Superior temporal gyrus (tissue), 1 donor: ENCODE measurements at regions not wholly inside any gene's neighbourhood (a gene's known extent, or its start where the extent isn't known, plus 50 kb on each side); places are given as distances from the start of the nearest gene placed in this dataset.

Source experiments
- DNase-seq: peaks from one replicate; pipeline ENCODE4 v3.0.0-alpha.2; 2016; ENCODE audit errors: extremely low spot score

DNA sequence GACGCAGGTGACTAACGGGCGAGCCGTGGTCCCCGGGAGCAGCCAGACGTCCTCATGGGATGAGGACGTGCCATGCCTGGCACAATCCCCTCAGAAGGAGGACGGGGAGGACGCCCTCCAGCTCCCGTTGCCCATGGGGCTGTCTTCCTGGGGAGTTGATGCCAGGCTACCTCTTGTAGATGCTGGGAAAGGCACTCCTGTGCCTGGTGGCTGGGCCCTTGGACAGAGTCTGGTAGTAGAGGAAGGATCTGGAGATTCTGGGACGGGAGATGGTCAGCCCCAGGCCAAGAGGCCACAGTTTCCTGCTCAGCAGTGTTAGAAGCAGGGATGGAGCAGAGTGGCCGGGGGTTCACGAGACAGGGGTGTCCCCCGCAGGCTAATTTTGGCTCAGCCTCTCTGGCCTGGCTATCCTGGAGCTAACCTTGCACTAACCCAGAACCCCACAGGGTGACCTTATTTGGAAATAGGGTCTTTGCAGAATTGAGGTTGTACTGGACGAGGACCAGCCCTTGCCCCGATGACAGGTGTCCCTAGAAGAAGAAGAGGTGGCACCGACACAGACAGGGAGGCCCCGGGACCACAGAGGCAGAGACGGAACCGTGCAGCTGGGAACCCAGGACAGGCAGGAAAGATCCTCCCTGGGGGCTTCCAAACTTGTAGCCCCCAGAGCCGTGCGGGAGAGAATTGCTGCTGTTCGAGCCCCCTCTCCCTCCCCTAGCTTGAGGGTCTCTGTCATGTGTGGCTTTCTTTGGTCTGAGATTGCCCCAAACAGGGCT is 50.1 kb upstream of the ADRA2C start:
- DNase-seq: no peak

DNA sequence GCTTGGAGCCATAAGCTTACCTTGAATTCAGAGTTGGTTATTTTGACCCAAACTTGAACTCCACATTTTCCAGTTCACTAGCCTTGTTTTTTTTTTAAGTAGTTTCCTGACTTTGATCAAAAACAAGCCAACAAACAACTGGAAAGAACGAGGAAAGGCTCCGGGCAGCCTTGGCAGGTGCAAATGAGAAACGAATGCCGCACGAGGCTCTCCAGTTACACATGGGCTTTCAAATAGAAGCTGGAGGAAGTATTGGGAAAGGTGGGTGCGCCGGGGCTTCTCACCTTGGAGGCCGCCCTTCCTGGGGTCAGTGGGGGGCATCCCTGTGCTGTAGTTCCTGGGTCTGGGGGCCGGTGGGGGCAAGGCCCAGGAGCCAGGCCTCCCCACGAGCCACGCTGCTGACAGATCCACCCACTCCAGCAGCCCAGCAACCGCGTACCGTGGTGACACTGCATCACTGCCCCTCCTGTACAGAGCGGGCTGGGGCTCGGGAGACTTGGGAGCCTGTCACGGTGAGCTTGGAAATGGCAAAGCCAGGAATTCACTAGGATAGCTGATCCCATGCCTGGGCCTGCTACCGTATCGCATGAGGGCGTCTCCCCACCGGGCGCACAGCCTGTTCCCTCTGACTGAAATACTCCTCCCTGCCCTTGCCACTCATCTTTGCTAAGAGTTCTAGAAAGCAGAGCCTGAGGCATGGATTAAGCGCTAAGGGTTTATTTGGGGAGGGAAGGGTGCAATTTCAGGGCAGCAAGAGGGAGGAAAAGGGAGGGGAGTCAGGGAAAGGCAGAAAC is 50.9 kb upstream of the ADRA2C start:
- no peak for DNase-seq

DNA sequence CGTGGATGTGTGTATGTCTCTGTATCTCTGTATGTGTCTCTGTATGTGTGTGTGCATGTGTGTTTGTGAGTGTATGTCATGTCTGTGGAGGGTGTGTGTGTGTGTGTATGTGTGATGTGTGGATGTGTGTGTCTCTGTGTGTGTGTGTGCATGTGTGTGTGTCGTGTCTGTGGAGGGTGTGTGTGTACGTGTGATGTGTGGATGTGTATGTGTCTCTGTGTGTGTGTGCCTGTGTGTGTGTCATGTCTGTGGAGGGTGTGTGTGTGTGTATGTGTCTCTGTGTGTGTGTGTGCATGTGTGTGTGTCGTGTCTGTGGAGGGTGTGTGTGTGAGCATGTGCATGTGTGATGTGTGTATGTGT is 51.6 kb upstream of the ADRA2C start:
- no peak for DNase-seq

DNA sequence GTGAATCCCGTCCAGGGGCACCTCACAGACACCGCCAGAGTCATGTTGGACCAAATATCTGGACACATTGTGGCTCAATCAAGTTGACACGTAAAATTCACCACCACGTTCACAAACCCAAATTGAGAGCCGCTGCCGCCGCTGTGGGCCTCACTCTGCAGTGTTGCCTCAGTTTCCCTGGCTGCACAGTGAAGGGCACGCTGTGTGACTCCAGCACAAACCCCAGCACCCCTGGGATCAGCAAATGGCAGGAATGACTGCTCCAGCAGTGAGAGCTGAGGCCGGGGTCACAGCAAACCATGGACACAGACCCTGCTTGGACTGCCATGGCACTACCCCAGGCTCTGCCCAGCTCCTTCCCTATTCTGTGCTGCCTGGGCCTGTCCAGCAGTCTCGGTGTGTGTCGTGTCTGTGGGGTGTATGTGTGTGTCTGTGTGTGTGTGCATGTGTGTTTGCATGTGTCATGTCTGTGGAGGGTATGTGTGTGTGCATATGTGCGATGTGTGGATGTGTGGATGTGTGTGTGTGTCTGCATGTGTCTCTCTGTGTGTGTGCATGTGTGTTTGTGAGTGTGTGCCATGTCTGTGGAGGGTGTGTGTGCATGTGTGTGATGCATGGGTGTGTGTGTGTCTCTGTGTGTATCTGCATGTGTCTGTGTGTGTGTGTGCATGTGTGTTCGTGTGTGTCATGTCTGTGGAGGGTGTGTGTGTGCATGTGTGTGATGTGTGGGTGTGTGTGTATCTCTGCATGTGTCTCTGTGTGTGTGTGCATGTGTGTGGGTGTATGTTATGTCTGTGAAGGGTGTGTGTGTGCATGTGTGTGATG is 52.2 kb upstream of the ADRA2C start:
- no peak for DNase-seq

DNA sequence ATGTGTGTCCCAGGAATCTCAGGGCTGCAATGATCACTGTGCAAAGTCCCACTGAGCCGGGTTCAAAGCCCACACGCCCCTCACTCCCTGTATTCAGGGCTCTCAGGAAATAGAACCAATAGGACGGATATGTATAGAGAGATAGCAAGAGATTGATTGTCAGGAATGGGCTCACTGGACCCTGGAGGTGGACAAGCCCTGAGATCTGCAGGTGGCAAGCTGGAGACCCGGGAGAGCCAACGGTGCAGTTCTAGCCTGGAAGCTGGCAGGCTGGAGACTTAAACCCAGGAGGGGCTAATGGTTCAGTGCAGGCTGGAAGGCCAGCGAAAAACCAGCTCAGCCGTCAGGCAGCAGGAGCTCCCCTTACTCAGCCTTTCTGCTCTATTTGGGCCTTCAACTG is 52.8 kb upstream of the ADRA2C start:
- no peak for DNase-seq

DNA sequence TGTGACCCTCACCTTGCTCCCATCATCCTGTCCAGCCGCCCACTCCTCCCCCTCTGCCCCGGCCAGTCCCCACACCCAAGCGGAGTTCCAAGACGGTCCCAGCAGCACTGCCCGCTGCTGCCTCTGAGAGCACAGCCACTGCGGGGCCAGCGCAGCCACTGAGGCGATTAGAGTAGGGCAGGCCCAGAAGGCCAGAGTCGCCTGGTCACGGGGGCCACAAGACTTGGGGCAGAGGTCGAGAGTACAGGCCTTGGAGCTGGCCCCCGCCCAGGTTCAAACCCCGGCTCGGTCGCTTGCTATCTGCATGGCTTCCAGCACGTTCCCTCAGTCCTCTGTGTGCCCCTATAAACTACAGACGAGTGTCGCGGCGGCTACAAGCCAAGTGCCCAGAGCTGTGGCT is 53.2 kb upstream of the ADRA2C start:
- DNase-seq: no peak

DNA sequence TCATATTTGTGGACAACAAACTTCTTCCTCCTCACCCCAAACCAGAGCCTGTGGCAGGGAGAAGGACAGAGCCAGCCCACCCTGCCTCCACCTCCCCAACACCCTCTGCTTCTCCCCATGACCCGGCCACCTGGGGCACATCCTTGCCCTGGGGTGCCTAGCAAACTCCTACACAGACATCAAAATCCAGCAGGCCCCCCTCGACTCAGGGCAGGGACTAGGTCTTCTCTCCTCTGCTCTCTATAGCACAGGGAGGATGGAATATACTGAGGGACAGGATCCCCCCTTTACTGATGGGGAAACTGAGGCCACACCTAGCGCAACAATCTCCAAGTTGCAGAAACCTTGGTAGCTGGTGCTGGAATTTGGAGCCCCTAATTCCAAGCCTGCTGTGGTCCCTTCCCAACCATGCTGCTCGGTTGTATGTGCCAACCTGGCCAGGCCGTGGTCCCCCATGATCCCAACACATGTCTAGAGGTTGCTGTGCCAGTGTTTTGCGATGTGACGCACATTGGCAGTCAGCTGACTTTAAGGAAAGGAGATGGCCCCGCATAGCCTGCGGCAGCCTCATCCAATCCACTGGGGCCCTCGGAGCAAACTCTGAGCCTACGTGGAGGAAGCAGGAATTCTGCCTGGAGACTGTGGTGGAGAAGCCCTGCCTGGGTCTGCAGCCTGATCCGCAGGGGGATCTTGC is 53.9 kb upstream of the ADRA2C start:
- no peak for DNase-seq

DNA sequence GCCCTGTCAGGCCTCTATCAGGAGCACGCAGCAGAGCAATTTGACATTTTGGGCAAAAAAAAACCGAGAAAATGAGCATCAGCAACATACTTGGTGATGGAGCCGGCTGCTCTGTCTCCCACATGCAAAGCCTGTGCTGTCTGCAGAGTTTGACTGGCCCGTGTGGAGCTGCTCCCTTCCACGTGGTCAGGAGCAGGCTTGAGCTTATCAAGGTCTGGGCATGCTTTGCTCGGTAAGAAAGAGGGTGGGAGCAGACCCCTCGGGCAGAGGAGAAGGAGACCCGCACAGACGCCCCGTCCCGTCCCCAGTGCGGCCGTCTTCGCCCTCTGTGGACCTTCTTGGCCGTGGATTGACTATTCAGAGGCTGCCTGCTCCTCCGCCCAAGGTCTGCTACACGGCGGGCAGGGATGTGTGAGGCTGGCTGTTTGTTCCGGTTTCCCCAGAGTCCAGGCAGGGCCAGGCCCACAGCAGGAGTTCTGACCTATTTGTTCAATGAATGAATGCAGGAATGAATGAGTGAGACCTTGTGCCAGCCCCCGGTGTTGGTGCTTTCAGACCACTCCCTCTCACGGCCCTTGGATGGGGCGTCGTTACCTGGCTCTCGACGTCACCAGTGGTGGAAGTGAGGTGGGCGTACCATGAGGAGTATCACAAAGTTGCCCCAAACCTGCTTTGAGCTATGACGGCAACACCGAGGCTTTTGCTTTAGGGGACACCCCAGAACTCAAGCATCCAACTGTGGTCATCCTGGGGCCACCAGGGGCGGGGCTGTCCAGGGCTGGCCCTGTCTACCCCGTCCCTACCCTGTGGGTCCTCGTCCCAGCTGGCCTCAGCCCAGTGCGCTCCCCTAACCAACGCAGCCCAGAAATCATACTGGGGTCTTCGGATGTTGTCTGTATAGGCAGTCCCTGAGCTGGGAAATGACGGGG is 54.7 kb upstream of the ADRA2C start:
- no peak for DNase-seq

DNA sequence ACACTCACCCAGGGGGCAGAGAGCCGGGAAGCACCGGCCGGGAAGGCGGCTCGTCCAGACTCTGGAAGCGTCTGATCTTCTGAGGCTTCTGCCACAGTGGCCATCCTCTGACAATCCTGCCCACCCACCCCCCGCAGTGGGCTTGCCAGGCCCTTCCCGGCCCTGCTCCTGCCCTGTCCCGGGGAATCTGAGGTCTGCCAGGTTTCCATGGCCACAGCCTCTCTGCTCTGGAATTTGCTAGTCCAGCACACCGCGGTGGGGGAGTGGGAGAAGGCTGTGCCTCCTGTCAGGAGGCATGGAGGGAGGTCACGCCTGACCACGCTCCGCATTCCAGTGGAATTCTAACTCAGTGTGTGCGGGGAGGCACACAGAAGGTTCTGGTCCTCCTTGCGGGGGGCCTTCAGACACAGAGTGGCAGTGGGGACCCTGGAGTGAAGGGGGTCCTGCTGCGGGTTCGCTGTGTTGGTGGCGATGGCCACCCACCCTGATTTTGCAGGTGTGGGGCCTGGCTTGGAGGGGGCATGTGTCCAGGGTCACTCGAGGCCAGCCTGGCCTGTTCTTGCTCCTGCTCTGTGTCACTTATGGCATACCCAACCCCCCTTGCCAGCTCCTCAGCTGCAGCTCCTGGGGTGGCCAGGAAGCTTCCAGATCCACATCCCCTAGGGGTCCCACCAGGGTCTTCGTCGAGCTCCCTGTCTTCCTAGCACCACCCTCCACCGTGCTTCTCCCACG is 55.6 kb upstream of the ADRA2C start:
- no peak for DNase-seq

DNA sequence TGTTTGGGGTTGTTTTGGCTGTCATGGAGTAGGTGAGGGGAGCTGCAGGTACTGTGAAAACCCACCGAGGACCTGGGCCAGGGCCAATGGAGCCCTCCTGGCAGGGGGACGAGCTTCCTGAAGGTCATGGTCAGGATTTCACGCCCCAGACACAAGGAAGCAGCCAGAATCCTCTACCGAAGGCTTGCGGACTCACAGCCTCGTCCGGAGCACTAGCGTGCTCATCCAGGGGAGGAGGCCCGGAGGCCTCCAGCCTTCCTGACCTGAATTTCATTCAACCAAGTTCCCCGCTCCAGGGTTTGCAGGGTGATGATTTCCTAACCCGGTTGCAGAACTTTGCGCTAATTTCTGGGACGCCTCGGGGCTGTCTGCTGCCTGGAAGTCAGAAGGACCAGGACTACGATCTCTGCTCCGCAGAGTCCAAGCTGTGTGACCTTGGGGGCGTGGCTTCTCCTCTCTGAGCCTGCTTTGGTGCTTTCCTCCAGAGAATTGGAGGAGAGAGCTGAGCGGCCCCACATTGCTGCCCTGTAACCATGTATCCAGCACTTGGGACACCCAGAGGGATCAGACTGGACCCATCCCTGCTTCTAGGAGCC is 56.2 kb upstream of the ADRA2C start:
- DNase-seq: no peak

DNA sequence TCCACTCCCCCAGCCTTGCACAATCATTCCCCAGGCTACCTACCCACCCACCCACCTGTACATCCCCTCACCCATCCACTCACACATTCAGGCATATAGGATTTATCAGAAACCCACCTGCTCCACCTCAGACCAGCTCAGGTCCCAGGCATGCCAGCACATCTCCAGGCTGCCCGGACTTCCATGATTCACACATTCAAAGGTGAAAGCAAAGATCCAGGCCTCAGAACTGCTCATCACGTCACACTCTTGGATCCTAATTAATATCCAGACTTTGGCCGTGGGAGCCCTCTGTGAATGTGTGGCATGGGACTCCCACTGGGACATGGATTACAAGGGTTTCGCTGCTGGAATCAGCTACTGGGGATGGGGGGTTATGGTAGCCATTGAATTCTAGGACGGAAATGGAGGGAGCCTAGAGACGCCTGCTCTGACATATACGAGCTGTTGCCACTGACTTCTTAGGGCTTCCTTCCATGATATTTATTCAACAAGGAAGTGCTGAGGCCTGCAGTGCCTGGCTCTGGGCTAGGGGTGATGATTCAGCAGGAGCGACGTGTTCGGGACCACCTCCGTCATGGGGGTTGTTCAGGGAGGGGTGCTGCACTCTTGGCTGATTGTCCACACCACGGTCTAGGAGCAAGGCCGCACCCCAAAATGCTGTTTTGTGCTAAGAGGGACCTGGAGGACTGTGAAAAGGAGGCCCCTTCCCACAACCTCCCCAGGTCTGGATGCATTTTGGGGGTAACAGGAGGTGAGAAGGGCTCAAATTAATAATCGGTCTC is 56.9 kb upstream of the ADRA2C start:
- DNase-seq: no peak

DNA sequence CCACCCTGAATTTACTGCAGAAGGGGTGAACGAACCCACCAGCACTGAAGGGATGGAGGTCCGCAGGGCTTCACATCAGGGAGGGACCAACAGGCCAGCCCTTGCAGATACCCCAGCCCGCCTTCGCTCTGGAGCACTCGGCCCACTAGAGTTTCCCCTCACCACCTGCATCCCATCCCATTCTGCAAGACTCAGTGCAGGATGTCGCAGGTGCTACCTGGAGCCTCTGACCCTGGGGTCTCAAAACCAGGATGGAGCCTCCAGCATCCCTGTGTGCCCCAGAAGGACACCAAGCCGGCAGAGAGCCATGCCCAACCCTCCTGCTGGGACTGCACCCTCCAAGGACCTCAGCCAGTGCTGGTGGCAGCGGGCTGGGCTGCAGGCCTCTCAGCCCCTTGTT is 57.6 kb upstream of the ADRA2C start:
- DNase-seq: no peak

DNA sequence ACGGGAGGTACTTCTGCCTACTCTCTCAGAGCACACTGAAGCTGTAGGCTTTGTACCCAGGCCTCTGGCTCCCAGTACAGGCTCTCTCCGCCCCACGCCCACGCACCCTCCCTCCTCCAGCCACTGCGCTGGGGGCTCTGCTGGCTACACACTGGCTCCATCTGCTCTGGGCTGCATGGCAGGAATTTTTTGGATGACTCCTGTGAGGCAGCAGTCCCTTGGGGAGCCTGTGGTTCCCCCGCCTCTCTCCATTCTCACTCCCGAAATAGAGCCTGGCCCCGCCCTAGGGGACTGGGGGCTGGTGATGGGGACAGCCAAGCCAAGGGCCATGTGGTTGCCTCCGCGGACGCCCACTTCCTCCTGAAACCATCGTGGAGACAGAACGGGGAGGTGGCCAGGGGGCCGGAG is 58.1 kb upstream of the ADRA2C start:
- DNase-seq: peak; percentile 26

DNA sequence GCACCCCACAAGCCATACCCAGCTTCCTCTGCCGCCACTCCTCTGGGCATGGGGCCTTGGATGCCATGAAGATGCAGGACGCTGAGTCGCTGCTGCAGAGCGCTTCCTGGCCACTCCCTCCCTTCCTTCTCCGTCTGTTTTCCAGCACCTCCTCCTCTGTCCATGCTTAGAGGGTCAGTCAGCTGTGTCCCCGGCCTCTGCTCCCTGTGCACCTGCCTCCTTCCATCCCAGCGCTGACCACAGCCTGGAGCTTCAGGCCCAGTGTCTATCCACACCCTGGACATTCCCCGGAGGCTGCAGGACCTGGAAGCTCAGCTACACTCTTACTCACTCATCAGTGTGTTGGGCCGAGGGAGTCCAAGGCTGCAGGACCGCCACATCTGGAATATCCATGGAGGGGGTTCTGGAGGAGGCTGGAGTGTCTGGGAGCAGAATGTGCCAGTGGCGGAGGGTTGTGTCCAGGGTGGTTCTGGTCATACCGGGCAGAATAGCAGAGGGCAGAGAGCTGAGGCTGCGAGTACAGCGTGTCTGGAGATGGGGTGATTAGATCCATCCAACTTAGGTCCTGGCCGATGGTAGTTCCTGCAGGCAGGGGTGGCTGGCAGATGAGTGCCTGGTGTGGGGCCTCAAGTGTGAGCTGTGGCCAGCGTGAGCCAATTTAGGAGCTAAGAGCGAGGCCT is 58.6 kb upstream of the ADRA2C start:
- DNase-seq: no peak

DNA sequence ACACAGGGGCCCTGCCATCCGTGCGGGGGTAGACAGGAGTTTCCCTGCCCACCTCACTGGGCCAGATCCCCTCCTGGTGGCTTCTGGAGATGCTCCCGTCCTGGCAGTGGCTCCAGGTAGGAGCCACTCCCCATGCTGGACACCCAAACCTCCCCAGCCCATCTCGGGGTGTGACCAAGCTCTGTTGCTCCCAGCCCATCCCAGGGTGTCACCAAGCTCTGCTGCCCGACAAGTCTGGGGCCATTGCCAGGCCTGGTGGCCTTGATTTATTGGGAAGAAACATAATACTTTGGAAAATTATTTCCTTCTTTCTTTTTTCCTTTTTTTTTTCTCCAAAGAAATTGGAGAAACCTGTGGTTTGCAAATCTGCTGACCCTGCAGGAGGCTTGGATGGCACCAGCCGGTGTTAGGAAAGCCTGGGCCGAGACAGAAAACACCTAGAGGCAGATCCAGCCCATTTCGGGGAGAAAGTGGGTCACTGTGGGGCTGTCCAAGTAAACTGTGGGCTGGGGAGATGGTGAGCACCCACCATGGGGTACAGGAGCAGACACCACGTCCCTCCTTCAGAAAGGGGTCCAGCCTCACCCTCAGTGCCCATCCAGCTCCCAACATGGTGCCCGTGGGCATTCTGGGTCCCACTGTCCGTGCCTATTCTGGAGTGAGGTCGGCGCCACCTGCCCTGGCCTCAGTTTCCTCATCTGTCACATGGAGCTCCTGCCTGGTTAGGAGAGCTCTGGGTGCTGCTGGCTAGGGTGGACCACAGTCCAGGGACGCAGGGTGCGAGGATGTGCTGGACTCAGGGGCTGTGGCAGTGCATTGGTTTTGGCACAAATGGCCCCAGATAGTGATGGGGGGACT is 59.4 kb upstream of the ADRA2C start:
- DNase-seq: no peak

DNA sequence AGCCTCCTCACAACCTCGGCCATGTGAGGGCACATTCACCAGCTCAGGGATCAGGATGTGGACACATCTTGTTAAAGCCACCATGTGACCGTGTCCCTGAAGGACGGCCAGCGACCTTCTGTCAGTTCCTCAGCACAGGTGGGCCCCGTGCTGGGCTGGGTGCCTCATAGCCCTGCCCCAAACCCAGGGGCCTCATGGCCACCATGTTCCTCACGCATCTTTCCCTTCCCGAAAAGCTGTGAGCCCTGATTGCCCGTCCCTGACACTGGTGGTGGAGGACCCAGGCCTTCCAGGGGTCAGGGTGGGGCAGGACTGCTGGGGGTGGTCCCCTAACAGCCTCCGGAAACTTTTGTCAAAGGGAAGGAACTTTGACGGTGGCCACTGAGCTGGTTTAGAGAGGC is 60.1 kb upstream of the ADRA2C start:
- DNase-seq: no peak

DNA sequence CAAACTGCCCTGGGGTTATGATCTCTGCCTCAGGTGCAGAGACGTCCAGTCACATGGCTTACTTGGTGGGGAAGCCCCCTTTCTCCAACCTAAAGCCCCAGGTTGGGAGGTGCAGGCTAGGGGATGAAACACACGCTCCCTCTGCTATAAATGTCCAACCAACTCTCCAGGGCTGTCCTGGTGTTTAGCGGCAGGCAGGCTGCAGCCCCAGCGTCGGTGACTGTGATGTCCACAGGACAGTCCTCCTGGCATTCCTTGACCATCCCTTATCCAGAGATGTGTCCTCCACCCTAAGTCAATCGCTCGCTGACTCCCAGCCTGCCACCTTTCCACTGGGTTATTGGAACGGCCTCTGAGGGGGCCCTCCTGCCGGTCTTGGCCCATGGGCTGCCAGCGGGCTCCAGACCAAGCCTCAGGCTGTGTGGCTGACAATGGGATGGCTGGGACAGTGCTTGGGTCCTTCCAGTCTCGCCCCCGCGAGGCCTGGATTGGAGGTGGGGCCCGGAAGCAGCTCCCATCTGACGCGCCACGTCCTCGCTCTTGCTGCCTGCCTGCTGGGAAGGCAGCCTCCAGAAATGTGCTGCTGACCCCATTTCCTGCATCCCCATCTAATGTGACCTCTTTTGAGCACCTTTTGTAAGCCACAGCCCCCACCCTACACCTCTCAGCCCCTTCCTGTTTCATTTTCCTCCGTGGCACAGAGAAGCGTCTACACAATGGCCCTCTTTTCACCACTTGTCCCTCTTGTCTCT is 60.8 kb upstream of the ADRA2C start:
- no peak for DNase-seq
